AG09309 (cell line): ENCODE measurements at regions not wholly inside any gene's neighbourhood (a gene's known extent, or its start where the extent isn't known, plus 50 kb on each side); places are given as distances from the start of the nearest gene placed in this dataset.
"Not testable (repeated sequence)": the region's sequence is repeated elsewhere in the genome, so short reads cannot be mapped to it uniquely, and the experiment has no call there.

Source experiments
- DNase-seq: peaks from one replicate; pipeline ENCODE4 v3.0.0-alpha.2; 2010; ENCODE audit warnings: low read depth
- H3K4me3 ChIP-seq: 2 replicates; pipeline ENCODE4 v1.5.1; 2011; ENCODE audit warnings: mild to moderate bottlenecking, low read depth, low read length, moderate library complexity; ENCODE audit not compliant: control insufficient read depth
- TF ChIP-seq, protein P1 (sequence below): IDR thresholded peaks from 2 replicates; pipeline ENCODE4 v1.5.1; 2011; ENCODE audit warnings: mild to moderate bottlenecking, low read depth, low read length, inconsistent platforms; ENCODE audit not compliant: insufficient read depth, control insufficient read depth; ENCODE audit errors: missing control alignments

DNA sequence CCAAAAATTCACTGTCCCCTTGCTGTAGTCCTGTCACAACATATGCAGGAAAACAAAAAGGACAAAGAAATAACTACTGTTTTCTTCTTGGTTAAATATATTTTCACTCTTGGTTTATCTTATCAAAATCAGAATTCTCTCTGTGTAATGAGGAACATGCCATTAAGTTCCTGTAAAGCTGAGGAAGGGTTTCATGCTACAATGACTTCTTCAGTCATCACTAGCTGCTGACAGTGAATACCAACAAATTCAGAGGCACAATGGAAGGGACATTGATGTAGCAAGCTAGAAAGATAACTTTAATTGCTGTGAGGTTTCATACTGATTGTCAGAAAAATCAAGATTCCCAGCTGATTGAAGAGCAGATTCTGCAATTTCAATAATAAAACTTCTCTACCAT, 782.9 kb upstream of the HTR2C start:
- no peak overlapping the region for H3K4me3 ChIP-seq
- DNase-seq = no peak
- TF ChIP-seq, protein P1, sequence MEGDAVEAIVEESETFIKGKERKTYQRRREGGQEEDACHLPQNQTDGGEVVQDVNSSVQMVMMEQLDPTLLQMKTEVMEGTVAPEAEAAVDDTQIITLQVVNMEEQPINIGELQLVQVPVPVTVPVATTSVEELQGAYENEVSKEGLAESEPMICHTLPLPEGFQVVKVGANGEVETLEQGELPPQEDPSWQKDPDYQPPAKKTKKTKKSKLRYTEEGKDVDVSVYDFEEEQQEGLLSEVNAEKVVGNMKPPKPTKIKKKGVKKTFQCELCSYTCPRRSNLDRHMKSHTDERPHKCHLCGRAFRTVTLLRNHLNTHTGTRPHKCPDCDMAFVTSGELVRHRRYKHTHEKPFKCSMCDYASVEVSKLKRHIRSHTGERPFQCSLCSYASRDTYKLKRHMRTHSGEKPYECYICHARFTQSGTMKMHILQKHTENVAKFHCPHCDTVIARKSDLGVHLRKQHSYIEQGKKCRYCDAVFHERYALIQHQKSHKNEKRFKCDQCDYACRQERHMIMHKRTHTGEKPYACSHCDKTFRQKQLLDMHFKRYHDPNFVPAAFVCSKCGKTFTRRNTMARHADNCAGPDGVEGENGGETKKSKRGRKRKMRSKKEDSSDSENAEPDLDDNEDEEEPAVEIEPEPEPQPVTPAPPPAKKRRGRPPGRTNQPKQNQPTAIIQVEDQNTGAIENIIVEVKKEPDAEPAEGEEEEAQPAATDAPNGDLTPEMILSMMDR = no peak

DNA sequence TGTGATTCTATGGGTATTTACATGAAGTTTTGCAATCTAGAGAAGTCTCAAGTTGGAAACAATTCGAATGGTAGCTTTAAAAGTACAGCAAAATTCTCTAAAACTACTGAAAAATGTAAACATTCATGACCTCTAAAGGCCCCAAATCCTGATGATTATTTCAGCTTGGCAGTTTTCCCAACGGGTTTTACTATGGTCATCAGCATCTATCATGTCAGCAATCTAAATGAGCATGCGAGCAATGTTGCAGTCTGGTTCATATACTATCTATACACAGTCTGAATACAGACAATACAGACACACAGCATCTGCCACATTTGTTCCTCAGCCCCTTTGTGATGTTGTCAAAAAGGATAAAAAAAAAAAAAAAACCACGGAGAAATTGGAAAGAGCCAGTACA, 790.3 kb upstream of the HTR2C start:
- H3K4me3 ChIP-seq = no peak overlapping the region
- no peak for DNase-seq
- TF ChIP-seq, protein P1 = no peak

DNA sequence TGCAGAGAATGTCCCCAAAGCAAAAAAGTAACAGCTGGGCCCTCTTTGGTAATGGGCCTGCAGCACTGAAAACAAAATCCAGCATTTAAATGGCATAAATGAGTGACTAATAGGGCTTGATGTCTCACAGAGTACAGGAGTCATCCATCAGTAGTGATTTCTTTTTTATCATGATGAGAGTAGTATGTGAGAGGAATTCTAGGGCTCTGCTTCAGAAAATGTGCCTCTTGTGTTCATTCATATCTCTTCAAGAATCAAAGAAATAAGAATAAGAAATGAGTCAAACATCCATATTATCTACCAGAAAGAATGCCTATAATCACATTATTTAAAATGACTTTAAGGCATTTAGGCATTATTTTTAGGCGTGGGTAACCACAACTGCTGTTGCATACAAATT, 792.9 kb upstream of the HTR2C start:
- no peak overlapping the region for H3K4me3 ChIP-seq
- no peak for DNase-seq
- TF ChIP-seq, protein P1 = no peak

DNA sequence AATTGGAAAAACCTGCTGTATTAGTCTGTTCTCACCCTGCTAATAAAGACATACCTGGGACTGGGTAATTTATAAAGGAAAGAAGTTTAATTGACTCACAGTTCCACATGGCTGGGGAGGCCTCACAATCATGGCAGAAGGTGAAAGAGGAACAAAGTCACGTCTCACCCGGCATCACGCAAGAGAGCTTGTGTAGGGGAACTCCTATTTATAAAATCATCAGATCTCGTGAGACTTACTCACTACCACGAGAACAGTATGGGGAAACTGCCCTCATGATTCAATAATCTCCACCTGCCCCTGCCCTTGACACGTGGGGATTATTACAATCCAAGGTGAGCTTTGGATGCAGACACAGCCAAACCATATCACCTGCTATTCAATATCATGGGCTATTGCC, 799.1 kb upstream of the HTR2C start:
- DNase-seq, H3K4me3 ChIP-seq: not testable (repeated sequence)

DNA sequence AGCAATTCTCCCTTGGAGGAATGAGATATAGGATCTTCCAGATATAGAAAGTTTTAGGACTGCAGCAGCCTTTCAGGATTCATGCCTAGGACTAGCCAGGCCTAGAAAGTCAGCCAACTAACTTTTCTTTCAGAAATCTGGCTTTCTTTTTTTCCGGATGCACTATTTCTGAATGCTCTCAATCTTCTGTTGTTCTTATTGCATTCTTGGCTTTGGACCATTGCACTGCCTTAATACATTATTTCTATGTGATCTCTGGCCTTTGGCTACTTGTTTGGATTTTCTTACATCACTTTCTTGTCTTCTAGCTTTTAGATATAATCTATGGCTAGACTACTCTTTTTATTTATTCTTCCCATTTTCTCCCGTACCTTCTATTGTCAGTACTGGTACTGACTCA, 813.1 kb upstream of the HTR2C start:
- no peak overlapping the region for H3K4me3 ChIP-seq
- TF ChIP-seq, protein P1 = no peak
- DNase-seq = no peak

DNA sequence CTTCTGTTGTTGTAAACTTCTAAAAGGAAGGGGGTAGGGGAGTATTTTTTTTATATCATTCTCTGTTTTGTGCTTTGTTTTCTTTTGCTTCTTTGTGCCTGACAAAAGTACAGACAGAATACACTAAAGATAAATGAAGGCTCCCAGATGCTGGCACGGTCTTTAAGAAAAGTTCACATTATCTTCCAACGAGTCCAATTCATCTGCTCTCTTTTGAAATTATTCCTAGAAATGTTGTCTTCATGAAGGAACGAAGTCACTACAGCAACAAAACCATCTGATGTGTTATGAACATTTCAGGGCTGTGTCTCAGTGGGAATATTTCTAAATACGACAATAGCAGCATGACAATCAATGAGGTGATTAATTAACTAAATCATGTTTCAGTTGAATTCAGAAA, 813.8 kb upstream of the HTR2C start:
- DNase-seq = no peak
- no peak overlapping the region for H3K4me3 ChIP-seq
- TF ChIP-seq, protein P1 = no peak

DNA sequence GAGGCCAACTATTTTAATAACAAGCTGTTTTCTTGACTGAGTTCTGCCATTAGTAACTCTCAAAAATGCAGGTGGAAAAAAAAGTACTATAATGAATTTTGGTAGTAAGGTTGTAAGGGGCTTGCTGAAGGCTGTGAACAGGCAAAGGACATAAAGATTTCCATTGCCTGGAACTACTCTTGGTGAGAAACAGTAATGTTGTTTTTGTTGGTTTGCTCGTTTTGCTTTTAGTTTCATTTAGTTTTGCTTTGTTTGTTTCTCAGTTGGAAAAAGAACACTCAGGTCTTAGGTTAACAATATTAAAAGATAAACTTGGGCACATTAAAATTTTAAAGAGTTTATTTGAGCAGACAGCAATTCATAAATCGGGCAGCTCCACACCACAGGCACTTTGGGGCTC, 824.5 kb upstream of the HTR2C start:
- TF ChIP-seq, protein P1 = no peak
- H3K4me3 ChIP-seq = no peak overlapping the region
- DNase-seq = no peak
